ENCODE measurements at regions not wholly inside any gene's neighbourhood (a gene's known extent, or its start where the extent isn't known, plus 50 kb on each side); places are given as distances from the start of the nearest gene placed in this dataset.
"Not testable (repeated sequence)": the region's sequence is repeated elsewhere in the genome, so short reads cannot be mapped to it uniquely, and the experiment has no call there.

DNA sequence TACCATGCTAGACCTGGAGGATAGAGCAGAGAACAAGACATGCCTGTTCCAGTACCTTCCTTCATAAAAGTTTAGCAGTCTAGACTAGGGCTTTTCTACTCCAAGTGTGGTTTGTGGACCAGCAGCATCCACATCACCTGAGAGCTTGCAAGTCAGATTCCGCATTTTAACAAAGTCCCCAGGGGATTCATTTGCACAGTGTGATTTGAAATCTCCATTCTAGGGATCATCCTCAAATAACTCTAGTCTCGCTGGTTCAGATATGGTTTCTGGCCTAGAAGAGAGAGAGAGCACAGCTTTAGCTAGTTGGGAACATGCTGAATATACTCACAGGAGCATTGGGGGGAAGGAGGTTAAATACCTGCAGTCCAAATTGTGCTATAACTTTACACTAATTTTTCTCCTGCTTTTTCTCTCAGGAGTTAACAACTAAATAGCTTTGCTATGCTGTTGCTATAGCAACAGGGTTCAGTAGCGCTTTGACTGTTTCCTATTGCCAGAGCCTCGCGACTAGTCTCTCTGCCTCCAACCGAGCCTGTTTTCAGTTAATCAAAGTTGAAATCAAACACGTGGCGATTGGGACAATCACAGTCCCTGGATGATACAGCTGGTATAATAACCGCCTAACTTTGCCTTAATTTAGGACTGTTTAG is 64.0 kb upstream of the RASGRF1 start:
- DNase-seq: no peak

DNA sequence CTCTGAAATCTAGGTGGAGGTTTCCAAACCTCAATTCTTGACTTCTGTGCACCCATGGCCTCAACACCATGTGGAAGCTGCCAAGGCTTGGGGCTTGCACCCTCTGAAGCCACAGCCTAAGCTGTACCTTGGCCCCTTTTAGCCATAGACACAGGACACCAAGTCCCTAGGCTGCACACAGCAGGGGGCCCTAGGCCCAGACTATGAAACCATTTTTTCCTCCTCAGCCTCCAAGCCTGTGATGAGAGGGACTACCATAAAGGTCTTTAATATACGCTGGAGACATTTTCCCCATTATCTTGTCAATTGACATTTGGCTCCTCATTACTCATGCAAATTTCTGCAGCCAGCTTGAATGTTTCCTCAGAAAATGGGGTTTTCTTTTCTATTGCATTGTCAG is 53.7 kb upstream of the RASGRF1 start:
- DNase-seq: not testable (repeated sequence)

DNA sequence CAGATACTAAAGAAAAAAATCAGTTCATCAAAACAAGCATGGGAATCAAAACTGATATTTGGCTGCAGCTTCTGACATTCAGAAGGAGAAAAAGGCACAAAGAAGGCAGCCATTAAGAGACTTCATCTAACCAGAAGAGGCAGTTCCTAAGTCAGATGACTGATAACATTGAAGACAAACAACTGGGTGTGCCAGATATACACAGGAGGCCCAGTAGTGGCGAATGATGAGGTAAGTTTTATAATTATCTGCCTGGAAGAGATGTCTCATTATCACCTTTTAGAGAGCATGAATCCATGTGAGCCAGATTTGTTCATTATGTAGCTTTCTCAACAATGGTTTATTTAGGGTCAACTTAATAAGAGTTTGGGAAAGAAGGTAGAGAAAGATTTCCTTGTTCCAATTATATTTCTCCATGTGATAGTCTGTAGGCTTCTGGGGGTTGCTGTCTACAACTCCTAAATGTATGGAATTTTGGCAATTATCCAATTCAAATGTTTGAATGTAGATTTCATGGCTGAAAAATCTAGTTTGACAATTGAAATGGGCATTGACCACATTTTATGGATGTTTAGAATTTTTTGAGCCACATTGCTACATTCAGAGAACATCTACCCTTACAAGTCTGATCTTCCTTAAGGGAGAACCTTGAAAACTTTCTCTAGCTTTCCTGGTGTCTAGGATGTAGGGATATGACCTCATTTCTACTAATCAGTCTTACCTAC is 50.4 kb upstream of the RASGRF1 start:
- DNase-seq: no peak
